D721Med (cell line): ENCODE measurements at regions not wholly inside any gene's neighbourhood (a gene's known extent, or its start where the extent isn't known, plus 50 kb on each side); places are given as distances from the start of the nearest gene placed in this dataset.
"Not testable (repeated sequence)": the region's sequence is repeated elsewhere in the genome, so short reads cannot be mapped to it uniquely, and the experiment has no call there.

Experiments used
- DNase-seq: peaks from one replicate; pipeline ENCODE4 v3.0.0; 2011; ENCODE audit warnings: low spot score; ENCODE audit not compliant: insufficient read length
- FAIRE-seq: peaks from 2 replicates; lab custom pipeline; 2011; peaks lifted over from hg19 to GRCh38; lab: Jason Lieb, UNC
- TF ChIP-seq, protein P1 (sequence below): IDR thresholded peaks from 2 replicates; pipeline ENCODE4 v1.5.1; 2012; ENCODE audit warnings: mild to moderate bottlenecking, control low read depth; ENCODE audit not compliant: insufficient read depth; ENCODE audit errors: missing control alignments

DNA sequence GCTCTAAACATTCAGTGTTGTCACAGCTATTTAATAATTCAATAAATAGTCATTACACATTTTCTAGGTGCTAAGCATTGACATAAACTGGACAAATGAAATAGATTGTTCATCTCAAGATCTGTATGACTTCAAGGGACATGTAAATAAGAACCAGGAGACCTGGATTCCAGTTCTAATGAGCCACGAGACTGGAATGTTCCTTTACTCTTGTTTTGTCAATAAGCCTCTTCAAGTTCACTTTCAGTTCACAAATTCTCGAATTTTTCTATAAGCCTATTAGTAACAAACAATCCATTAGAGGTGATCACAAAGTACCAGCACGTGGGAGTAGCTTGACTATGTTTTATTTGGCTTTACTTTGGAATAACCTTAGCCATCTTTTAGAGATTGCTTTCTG lies 514.0 kb upstream of the SMIM31 start:
- TF ChIP-seq, protein P1, sequence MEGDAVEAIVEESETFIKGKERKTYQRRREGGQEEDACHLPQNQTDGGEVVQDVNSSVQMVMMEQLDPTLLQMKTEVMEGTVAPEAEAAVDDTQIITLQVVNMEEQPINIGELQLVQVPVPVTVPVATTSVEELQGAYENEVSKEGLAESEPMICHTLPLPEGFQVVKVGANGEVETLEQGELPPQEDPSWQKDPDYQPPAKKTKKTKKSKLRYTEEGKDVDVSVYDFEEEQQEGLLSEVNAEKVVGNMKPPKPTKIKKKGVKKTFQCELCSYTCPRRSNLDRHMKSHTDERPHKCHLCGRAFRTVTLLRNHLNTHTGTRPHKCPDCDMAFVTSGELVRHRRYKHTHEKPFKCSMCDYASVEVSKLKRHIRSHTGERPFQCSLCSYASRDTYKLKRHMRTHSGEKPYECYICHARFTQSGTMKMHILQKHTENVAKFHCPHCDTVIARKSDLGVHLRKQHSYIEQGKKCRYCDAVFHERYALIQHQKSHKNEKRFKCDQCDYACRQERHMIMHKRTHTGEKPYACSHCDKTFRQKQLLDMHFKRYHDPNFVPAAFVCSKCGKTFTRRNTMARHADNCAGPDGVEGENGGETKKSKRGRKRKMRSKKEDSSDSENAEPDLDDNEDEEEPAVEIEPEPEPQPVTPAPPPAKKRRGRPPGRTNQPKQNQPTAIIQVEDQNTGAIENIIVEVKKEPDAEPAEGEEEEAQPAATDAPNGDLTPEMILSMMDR, result no peak
- no peak for DNase-seq
- no peak for FAIRE-seq

DNA sequence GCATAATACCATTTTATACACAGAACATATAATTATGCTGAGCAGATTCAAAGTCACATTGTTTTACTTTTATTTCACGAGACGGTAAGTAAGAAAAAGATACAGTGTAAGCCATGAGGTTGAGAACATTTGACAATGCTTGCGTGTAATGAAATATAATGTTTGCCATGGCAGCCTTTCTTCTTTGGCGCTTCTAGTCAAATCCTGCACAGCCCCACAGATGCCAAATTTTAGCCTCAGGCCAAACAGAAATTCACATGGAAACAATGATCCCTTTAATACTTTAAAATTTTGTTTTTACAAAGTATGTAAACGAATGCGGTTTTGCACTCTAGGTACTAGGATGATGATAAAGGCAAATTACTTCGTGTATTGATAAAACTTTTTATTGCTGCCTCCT lies 502.7 kb upstream of the SMIM31 start:
- DNase-seq, result no peak
- no peak for FAIRE-seq
- TF ChIP-seq, protein P1, result no peak

DNA sequence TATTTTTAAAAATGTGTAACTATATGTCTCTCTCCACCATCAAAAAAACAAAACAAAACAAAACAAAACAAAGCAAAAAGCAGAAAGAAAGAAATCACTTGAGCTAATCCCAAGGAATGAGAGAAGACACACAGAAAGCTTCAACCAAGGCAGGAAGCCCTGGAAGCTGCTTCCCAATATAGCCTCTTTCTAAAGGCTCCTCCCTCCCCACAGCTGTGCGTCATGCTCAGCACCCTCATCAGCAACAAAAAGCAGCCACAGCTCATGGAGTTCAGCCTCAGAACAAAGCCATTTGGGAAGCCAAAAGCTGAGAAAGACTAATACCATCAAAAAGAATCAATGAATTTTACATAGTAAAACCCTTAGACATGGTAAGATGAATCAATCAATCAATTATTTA lies 501.6 kb upstream of the SMIM31 start:
- DNase-seq (no peak), FAIRE-seq (no peak)
- TF ChIP-seq, protein P1, result no peak

DNA sequence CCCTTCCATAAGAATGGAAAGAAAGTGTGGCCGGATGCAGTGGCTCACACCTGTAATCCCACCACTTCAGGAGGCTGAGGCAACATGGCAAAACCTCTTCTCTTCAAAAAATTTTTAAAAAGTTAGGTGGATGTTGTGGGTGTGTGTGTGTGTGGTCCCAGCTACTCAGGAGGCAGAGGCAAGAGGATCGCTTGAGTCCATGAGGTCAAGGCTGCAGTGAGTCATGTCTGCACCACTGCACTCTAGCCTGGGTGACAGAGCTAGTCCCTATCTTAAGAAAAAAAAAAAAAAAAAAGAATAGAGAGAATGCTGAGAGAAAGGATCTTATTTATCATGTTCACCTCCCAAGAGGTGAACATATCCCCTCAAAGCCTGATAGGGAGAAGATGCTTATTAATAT lies 492.1 kb upstream of the SMIM31 start:
- FAIRE-seq (no peak), DNase-seq (no peak)
- TF ChIP-seq, protein P1, result no peak

DNA sequence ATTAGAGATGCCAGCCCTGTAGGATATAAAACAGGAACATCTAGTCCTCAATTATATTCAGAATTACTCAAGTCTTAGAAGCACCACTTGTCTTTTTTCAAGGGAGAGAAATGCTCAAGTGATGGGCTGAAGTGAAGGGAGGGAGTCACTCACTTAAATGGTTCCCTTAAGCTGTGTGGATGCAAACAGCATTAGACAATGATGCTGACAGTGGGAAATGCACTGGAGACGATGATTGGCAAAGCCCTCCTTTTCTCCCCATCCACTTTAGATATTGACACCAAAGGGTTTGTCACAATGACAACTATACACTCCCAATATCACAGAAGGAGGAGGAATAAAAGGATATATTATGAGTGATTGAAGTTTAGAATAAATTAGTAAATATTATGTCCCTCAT lies 491.4 kb upstream of the SMIM31 start:
- DNase-seq, FAIRE-seq: not testable (repeated sequence)

DNA sequence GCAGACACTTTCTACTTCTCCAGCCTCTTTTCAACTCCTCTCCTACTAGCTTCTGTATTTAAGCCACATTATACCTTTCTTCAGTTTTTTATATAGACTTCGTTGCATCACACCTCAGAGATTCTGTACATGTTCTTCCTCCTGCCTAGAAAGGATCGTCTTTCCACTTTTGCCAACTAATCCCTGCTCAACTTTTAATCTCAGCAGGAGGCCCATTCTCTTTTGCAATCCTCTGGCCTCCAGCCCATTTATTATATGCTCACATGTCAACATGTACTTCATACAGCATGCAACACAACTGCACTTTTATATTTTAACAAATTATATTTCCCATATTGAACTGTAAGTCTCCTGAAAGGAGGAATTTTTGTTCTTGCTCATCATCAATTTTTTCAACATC lies 476.5 kb upstream of the SMIM31 start:
- DNase-seq, FAIRE-seq: not testable (repeated sequence)

DNA sequence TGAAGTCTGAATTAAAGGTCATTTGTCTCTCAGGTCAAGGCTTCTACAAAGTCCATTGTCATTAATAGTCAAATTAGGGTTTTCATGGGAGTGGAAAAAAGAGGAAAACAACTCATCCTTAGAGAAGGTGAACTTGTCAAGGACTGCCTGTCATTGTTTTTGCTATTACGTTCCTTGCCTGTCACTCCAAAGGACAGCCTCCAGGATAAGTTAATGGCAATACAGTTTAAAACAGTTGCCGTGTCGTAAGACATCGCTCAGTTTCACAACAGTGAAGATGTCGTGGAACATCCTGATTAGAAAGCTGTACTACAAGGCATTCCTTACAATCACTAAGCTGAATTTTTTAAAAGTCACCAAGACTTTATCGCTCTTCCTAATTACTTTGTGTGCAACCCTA lies 466.8 kb upstream of the SMIM31 start:
- TF ChIP-seq, protein P1, result no peak
- FAIRE-seq (no peak), DNase-seq (no peak)

DNA sequence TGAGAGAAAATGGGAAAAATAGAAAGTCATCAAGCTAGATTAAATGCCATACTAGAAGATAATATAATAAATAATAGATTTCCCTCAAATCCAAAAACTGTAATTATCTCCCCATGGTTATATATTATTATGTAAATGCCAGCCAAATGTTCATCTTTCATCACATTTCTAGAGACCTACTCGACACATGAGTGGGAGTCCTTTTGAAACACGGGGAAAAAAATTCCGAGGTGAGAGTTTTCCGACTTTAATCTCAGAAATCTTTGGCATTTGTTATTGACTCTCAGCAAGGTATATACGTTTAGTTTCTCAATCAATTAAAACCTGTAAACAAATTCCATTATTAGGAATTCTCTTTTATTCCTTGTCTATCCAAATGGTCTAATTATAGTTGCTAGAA lies 465.4 kb upstream of the SMIM31 start:
- TF ChIP-seq, protein P1, result no peak
- DNase-seq, result no peak
- no peak for FAIRE-seq

DNA sequence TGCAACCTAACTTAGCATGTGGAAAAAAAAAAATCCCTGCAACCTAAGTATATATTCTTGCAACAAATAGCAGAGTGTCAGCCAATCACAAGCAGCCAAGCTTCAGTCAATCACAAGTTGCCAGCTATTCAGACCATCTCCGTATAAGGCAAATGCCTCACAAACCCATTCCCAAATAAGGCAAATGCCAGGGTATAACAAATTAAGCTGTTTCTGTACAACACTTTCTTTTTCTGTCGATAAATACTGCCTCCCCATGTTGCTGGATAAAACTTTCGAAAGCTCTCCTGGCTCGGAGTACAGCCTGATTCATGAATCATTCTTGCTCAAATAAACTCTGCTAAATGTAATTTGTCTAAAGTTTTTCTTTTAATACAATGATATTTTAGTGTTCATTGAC lies 460.7 kb upstream of the SMIM31 start:
- FAIRE-seq (no peak), DNase-seq (no peak)
- TF ChIP-seq, protein P1, result no peak
